Vagina (tissue), 2 donors: ENCODE measurements at regions not wholly inside any gene's neighbourhood (a gene's known extent, or its start where the extent isn't known, plus 50 kb on each side); places are given as distances from the start of the nearest gene placed in this dataset.

Source experiments
- CTCF ChIP-seq, 3 experiments: fragments of 450-650 bp in 2 of 3; fragments of 200-600 bp in 1 of 3; sonication (generic) in 1 of 3; IDR thresholded peaks; one replicate each; pipeline ENCODE4 v1.5.1; 2017 to 2019; ENCODE audit warnings: antibody characterized with exemption in 3 of 3, mild to moderate bottlenecking in 2 of 3, moderate library complexity in 2 of 3
- POLR2A ChIP-seq, 2 donors: fragments of 450-650 bp; IDR thresholded peaks; one replicate each; pipeline ENCODE4 v1.6.1; 2017; ENCODE audit warnings: antibody characterized with exemption in 2 of 2, mild to moderate bottlenecking in 2 of 2, moderate library complexity in 2 of 2

DNA sequence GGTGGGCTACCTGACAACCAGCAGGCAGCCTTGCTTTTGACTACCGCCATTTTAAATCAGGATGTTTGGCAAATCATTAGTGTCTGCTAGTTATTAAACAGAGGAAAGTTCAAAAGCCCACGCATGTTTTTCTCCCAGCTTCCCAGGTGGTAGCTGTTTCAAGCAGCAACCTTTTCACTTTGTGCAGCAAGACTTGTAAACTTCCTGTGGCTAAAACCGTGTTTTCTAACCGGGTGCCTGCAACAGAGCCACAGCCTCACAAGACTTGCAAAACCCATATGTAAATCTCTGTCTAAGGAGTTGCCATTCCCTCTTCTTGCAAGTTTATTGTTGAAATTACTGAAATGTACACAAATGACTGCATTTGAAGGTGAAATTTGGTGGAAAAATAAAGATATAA is 633.1 kb downstream of the BCL11A start:
- TF ChIP-seq POLR2A (IDR thresholded peaks at IDR 0.05) (no peak), CTCF (IDR thresholded peaks at IDR 0.05) (no peak)
